ENCODE measurements at regions not wholly inside any gene's neighbourhood (a gene's known extent, or its start where the extent isn't known, plus 50 kb on each side); places are given as distances from the start of the nearest gene placed in this dataset.

DNA sequence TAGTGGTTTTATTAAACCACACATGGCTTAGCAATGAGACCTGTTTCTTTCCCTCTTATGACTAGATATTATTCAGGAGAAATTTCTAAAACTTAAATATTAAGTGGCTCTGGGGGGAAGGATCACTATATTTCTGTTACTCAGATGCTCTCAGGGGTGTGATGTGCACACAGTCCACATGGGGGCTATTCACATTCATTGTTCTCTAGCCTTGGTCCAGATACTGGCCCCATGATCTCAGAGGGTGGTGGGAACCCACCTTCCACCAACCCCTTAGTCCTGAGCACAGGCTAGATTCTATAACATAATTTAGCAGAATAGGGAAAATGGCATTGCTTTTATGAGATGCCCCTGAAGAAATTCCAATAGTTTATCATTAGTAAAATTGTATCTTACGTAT is 149.0 kb upstream of the ST8SIA2 start:
- FAIRE-seq (no peak), DNase-seq (no peak)
- intact Hi-C loops (cut with DNase I): no loop called here
- H3K36me3 ChIP-seq (ENCODE audit: control insufficient read depth in 2 of 3, insufficient read depth in 3 of 3, low read length in 3 of 3): no peaks in the 10 kb centered on the region
- TF ChIP-seq, protein P1, sequence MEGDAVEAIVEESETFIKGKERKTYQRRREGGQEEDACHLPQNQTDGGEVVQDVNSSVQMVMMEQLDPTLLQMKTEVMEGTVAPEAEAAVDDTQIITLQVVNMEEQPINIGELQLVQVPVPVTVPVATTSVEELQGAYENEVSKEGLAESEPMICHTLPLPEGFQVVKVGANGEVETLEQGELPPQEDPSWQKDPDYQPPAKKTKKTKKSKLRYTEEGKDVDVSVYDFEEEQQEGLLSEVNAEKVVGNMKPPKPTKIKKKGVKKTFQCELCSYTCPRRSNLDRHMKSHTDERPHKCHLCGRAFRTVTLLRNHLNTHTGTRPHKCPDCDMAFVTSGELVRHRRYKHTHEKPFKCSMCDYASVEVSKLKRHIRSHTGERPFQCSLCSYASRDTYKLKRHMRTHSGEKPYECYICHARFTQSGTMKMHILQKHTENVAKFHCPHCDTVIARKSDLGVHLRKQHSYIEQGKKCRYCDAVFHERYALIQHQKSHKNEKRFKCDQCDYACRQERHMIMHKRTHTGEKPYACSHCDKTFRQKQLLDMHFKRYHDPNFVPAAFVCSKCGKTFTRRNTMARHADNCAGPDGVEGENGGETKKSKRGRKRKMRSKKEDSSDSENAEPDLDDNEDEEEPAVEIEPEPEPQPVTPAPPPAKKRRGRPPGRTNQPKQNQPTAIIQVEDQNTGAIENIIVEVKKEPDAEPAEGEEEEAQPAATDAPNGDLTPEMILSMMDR (IDR thresholded peaks at IDR 0.05; ENCODE audit: borderline replicate concordance, extremely low read depth, insufficient read depth): no peak
- H3K27ac ChIP-seq (ENCODE audit: low read depth in 2 of 2, low read length in 2 of 2): no peak overlapping the region
- H3K9me3 ChIP-seq (ENCODE audit: control insufficient read depth in 2 of 3, insufficient read depth in 1 of 3, low read length in 3 of 3): no peaks in the 10 kb centered on the region
- no peak overlapping the region for H3K9ac ChIP-seq (ENCODE audit: low read length in 3 of 3)
- no peaks in the 10 kb centered on the region for H3K27me3 ChIP-seq (ENCODE audit: control insufficient read depth, insufficient read depth, low read length)
- no peaks in the 10 kb centered on the region for H3K4me1 ChIP-seq (ENCODE audit: control insufficient read depth in 2 of 3, insufficient read depth in 2 of 3, low read depth in 1 of 3, low read length in 3 of 3)
- H3K4me3 ChIP-seq (ENCODE audit: low read length in 3 of 3): no peak overlapping the region

DNA sequence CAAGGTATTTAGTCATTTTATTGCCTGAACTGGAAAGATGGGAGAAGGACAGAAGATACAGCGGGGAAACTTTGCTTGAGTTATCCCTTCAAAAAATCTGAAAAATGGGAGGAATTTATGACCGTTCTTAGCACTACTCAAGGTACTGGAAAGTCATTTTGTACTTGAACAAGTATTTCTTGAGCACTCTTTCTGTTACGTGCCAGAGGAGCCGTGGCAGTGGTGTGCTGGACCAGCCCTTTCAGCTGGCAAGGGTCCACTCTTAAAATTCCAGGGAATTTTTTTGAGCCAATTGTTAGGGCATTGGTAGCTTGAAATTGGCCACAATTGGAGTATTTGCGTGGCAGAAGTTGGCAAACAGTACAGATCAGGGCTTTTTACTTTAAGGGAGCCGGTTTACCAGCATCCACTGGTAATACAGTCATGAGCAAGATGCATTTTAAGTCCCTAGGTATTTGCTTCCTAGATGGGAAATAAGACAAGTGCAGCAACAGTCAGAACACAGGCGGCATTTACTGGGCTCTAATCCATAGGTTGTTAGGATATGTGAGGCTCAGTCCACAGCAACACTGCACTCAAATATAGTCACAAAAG is 145.9 kb upstream of the ST8SIA2 start:
- DNase-seq (no peak), FAIRE-seq (no peak)
- no peaks in the 10 kb centered on the region for H3K4me1 ChIP-seq (ENCODE audit: control insufficient read depth in 2 of 3, insufficient read depth in 2 of 3, low read depth in 1 of 3, low read length in 3 of 3)
- intact Hi-C loops (cut with DNase I): no loop called here
- no peaks in the 10 kb centered on the region for H3K9me3 ChIP-seq (ENCODE audit: control insufficient read depth in 2 of 3, insufficient read depth in 1 of 3, low read length in 3 of 3)
- H3K27me3 ChIP-seq (ENCODE audit: control insufficient read depth, insufficient read depth, low read length): no peaks in the 10 kb centered on the region
- H3K36me3 ChIP-seq (ENCODE audit: control insufficient read depth in 2 of 3, insufficient read depth in 3 of 3, low read length in 3 of 3): no peaks in the 10 kb centered on the region
- no peak overlapping the region for H3K9ac ChIP-seq (ENCODE audit: low read length in 3 of 3)
- H3K27ac ChIP-seq (ENCODE audit: low read depth in 2 of 2, low read length in 2 of 2): no peak overlapping the region
- no peak overlapping the region for H3K4me3 ChIP-seq (ENCODE audit: low read length in 3 of 3)
- TF ChIP-seq, protein P1 (IDR thresholded peaks at IDR 0.05; ENCODE audit: borderline replicate concordance, extremely low read depth, insufficient read depth): no peak

DNA sequence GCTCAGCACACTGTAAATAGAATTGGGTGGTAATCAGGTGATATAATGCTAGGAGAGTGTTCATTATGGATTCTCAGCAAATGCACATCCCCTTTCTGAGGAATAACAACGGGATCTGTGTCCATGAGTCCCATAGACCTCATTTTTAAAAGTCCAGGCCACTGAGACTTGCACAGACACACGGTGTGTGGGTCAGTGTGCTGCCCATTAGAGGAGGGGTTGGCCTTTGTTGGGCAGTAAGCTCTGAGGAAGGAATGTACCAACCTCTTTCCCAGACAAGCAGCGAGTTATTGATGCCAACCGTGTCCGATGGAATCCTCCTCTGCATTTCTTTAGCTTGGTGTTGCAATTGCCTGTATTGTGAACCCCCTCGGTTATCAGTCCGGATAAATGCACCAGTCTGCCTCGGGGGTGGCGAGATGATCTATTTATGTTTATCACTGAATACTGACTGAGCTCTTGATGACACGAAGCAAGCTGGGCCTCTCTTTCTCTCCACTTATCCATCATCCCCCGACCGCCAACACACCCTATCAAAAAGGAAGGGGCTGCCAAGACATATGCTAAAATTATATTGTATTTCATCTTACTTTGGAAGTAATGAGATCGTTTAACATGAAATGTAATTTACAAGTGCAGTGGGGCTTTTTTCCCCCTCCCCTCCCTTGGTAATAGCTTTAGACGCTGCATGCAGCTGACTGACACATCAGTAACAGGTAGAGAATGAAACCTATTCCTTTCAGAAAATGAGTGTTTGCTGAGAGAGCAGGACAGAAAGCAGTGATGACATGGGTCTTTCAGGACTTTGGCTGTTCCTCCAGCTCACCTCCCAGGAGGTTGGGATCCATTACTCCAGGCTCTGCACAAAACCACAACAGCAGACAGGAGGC is 126.6 kb upstream of the ST8SIA2 start:
- intact Hi-C loops (cut with DNase I): no loop called here

More for the DNA sequence above, 126.6 kb upstream of the ST8SIA2 start:
- Histone ChIP-seq H3K36me3 (ENCODE audit: control insufficient read depth in 2 of 3, insufficient read depth in 3 of 3, low read length in 3 of 3) (no peaks in the 10 kb centered on the region), H3K9ac (ENCODE audit: low read length in 3 of 3) (no peak overlapping the region), H3K27ac (ENCODE audit: low read depth in 2 of 2, low read length in 2 of 2) (no peak overlapping the region), H3K27me3 (ENCODE audit: control insufficient read depth, insufficient read depth, low read length) (no peaks in the 10 kb centered on the region), H3K4me1 (ENCODE audit: control insufficient read depth in 2 of 3, insufficient read depth in 2 of 3, low read depth in 1 of 3, low read length in 3 of 3) (no peaks in the 10 kb centered on the region), H3K9me3 (ENCODE audit: control insufficient read depth in 2 of 3, insufficient read depth in 1 of 3, low read length in 3 of 3) (no peaks in the 10 kb centered on the region), H3K4me3 (ENCODE audit: low read length in 3 of 3) (no peak overlapping the region)
- FAIRE-seq (no peak), DNase-seq (no peak)
- TF ChIP-seq, protein P1 (IDR thresholded peaks at IDR 0.05; ENCODE audit: borderline replicate concordance, extremely low read depth, insufficient read depth): no peak

Data from kidney (tissue), 13 donors.